Epithelial cell of prostate (primary cell): ENCODE measurements at regions not wholly inside any gene's neighbourhood (a gene's known extent, or its start where the extent isn't known, plus 50 kb on each side); places are given as distances from the start of the nearest gene placed in this dataset.

Experiments
- DNase-seq: peaks from one replicate; pipeline ENCODE4 v3.0.0-alpha.2; 2011; ENCODE audit warnings: low read depth, low spot score
- H3K27ac ChIP-seq: fragments of 450-650 bp; 2 replicates; pipeline ENCODE4 v1.5.1; 2017; ENCODE audit warnings: mild to moderate bottlenecking

DNA sequence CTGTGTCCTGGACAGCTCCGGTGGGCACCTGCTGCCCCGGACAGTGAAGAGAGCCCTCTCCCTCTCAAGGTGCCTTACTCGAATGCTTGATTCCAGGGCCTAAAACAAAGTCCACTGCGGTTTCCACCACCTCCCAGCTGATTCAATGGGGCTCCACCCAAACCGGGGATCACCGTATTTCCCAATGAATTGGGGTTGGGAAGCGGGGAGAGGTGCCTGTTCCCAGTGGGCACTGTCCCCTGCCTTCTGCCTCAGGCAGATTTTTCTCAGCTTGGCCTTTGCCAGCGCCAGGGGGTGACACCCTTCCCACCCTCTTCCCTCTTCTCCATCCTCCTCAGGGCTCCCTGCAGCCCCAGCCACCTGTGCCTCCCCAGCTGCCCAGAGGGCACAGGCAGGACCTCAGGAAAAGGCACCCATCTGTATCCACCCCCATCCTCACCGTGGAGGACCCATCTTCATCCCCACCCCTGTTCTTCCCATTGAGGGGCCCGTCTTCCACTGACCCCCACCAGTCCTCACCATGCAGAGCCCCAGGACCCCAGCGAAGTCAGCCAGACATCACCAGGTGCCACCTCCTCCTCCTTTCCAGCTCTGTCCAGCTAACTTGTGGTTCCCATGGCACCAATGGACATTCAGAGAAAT is 66.7 kb upstream of the HPCAL1 start:
- DNase-seq, result no peak
- no peak overlapping the region for H3K27ac ChIP-seq

DNA sequence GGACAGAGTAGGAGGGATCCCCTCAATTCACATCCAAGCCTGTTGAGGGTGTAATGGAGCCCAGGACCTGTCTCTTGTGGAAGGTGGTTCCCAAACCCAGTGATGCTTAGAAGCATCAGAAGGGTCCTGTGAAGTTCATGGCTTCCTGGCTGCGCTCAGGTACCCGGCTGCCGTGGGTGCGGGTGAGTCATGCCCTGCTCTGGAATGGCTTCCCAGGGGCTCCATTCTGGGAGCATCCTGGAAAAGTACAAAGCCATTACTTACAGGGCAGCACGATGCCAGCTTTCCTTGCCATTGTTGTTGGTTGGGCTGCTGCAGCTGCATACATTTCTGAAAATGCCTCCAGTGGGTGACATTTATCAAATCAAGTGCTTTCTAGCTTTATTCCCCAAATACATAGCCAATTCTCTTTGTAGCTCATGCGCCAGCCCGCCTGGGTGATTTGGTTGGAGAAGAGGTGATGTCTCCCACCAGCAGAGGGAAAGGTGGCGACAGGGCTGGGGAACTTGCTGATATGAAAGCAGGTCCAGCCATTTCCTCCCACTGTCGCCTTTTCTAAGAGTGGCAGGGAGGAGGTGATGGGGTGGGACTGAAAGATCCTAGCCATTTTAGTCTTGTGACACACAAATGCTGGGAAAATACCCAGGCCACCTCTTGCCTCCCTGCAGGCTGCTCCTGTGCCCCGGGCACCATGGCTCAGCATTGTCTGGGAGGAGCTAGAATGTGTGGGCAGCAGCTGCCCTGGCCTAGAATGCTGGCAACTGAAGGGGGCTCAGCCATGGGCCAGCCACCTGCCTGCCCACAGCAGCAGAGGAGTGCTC is 65.9 kb upstream of the HPCAL1 start:
- no peak overlapping the region for H3K27ac ChIP-seq
- DNase-seq, result no peak

DNA sequence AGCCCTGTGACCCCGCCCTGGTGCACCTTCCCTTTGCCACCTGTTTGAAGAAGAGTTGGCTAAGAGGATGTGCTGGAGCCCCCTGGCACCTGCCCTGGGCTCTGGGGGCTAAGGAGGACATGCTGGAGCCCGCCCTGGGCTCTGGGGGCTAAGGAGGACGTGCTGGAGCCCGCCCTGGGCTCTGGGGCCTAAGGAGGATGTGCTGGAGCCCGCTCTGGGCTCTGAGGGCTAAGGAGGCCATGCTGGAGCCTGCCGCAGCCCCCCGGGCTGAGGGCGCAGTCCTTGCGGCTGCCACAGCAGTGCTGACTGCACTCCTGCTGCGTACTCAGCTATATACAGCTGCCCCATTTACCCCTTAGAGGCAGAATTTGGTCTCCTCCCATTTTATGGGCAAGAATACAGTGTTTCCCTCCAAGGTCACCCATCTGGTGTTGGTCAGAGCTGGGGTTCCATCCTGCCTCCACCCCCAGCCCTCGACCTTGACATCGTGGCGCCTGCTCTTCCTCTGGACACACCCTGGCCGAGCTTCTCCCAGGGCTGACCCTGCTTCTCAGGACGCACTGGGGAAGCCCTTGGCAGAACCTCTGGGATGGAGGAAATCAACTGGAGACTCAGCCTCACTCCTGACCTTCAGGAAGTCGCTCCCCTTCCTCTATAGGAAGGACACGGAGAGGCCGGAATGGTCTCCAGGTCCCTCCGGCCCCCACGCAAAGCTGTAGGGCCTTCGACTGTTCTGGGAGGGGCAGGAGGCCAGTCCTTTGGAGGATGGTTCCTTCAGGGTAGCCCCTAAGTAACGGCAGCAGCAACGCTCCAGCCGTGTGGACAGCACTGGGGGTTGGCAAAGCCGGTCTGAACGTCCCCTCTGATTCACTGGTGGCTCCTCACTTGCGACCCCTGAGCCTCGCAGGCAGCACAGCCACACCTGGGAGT is 65.0 kb upstream of the HPCAL1 start:
- no peak overlapping the region for H3K27ac ChIP-seq
- no peak for DNase-seq

DNA sequence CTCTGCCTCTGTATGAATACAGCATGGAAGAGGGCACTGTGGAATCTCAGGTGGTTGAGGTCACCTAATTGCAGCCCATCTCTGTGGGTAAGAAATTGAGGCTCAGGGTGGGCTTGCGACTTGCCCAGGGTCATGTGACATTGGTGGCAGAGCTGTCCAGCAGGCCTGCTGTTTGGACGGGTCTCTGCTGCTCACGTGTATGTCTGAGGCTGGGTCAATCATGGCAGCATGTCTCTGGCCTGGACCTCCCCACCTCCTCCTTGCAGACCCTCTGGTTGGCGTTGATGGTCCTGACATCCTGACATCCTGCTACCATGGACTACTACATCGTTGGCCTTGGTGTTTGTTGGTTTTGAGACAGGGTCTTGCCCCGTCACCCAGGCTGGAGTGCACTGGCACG is 64.3 kb upstream of the HPCAL1 start:
- no peak for DNase-seq
- H3K27ac ChIP-seq, result no peak overlapping the region

DNA sequence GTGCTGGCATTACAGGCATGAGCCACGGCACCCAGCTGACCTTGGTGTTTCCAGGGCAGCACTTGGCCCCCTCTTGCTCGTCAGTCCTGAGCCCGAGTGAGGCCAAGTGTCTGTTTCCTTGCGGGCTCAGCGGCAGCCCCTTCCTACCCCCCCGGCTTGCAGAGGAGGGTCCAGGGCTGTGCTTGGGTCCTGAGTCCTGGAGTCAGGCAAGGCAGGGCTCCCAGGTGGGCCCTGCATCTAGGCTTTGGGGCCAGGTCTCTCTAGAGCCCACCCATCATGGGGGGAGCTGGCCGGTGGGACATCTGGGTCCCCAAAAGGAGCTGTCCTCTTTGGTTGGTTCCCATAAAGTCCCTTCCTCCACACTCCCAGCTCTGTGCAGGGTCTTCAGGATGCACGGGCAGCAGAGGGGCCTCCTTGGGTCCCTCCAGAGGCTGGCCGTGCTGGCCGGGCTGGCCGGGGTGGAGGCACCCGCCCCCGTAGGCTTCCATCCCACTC is 63.7 kb upstream of the HPCAL1 start:
- DNase-seq, result no peak
- no peak overlapping the region for H3K27ac ChIP-seq

DNA sequence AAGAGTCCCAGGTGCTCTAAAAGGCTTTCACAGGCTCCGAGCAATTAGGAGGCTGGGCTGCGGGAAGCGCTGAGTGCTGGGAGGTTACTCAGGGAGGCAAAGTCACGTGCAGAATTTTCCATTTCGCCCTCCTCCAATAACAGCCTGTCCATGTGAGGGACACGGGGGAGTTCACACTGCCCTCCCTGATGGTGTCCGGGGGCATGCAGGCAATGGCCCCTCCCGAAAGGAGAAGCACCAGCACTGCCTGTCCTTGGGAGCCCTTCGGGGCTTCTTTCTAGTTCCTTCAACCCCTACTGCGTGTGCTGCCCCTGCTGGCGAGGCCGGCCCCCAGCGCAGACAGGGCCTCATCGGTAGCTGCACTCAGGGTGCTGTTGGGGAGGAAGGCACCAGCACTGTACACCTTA is 63.1 kb upstream of the HPCAL1 start:
- no peak overlapping the region for H3K27ac ChIP-seq
- no peak for DNase-seq

DNA sequence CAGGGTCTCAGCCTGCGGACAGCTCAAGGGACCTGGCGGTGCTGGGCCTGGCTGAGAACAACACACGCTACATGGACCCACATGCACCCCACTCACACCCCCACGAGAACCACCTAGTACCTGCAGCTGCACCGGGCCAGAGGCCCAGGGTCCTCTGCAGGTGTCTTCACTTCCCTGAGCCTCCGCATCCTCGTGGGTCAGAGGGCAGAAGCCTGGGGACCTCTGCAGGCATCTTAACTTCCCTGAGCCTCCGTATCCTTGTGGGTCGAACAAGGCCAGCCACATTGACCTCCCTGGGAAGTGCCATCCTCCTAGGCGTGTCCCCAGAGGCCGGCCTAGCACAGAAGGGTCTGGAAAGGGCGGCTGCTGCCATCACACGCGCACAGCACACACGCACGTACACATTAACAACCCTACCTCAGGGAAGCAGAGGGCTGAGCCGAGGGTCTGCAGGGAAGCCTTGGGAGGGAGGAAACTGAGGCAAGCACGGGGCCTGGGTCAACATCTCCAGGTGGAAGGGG is 62.5 kb upstream of the HPCAL1 start:
- H3K27ac ChIP-seq, result no peak overlapping the region
- no peak for DNase-seq

DNA sequence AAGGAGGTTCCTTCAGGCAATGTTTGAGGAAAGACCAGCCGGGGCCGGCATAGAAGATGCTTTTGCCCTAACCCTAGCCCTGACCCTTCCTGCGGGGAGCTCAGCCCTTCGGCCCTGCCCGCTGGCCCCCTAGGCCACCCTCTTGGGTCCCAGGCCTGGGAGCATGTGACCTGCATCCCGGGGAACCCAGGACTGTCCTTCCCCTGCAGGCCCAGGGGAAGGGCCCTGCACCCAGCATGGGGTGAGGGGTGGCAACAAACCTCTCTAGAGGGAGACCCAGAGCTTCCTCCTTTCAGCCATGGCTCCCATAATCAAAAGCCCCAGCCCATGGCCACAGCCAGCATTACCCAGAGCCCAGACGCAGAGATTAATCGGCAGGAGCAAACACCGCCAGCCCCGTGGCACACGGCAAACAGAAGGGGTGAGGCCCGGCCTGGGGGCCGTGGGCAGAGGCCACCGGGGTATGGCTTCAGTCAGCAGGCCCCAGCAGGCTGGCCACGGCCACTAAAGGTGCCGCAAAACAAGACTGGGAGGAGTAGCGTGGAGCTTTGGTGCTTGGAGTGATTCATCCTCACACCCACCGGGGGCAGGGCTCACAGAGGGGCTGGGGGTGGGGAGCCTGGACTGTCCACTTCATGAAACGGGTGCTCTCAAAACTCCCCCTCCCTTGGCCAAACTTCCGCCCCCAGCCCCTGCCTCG is 61.6 kb upstream of the HPCAL1 start:
- no peak overlapping the region for H3K27ac ChIP-seq
- no peak for DNase-seq

DNA sequence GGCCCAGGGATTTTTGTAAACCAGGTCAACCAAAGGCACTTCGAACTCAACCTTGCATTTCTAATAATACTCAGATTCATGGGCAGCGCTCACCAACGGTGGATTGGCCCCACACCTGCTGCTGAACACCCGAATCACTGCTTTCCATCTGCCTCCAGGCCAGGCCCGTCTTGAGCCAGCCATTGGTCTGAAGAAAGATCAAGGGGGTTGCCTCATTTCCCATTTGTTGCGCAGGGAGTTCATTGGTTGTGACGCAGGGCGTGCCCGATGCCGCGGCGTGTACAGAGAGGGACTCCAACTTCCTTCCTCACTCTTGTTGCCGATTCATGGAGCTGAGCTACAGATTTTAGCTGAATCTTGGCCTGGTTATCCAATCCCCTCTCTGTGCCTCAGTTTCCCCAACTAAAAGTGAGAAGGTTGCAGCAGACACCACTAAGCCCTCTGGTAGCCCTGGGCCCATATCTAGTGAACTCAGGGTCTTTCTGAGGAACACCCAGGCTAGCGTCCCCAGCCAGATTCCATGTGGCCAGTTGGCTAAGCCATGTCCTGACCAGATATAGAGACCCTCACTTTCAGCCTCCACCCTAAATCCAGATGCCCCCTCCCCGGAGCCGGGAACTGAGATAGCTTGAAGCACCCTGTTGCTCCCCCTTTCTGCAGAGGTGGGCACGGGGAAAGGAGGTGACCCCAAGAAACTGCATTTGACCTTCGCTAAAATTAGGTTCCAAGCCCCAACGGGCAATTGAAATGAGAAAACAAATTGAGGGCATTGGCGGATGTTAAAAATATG is 60.9 kb upstream of the HPCAL1 start:
- DNase-seq, result no peak

DNA sequence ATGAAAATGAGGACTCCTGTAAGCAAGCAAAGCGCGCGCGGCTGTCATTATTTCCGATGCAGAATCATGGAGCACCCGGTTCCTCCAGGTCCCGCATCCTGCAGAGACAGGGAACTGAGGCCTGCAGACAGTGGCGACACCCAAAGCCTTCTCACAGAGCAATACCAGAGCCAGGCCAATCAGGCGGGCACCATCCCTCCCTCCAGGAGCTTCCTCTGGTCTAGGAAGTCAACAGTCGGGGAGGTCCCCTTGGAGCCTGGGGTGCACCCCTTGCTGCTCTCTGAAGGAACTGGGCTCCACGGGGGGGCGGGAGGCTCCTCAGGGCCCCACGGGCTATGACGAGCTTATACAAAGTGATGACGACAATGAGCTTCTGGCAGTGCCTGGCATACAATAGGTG is 60.3 kb upstream of the HPCAL1 start:
- DNase-seq, result no peak
- H3K27ac ChIP-seq, result no peak overlapping the region

More for the DNA sequence above, 60.9 kb upstream of the HPCAL1 start:
- H3K27ac ChIP-seq, result no peak overlapping the region

DNA sequence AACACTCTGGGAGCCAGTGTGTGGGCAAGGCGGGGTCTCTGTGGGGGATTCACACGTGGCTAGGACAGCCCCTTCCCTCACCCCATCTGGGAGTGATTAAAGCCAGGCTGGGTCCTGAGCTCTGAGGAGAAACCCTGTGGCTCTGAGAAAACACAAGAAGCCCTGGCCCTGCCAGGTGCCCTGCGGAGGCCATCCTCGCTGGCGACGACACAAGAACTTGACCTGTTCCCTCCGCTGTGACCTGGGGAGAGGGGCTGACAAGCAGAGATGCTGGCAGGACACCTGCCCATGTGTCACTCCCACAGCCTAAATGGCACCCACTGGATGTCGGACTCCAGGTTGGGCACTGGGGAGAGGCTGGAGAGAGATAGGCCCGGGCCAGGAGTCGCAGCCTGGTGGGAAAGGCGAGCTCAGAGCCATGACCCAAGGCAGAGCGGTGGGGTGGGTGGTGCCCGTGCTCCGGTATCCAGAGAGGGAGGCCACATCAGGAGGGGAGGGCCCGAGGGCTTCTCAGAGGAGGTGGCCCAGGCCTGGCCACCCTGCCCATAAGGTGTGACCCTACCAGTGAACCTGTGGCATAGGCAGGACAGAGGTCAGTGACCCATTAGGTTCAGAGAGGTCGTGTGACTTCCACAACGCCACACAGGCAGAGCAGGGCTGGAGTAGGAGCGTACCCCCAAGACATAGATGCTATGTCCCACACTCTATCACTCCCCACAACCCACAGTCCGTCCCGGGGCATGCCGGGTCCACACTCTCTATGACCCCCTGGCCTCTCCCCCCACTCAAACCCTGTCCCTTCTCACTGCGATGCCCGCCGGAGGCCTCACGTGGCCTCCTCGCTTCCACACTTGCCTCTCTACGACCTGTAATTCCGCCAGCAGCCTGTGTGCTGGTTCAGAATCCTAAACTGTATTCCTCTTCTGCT is 59.4 kb upstream of the HPCAL1 start:
- DNase-seq, result no peak
- H3K27ac ChIP-seq, result no peak overlapping the region

DNA sequence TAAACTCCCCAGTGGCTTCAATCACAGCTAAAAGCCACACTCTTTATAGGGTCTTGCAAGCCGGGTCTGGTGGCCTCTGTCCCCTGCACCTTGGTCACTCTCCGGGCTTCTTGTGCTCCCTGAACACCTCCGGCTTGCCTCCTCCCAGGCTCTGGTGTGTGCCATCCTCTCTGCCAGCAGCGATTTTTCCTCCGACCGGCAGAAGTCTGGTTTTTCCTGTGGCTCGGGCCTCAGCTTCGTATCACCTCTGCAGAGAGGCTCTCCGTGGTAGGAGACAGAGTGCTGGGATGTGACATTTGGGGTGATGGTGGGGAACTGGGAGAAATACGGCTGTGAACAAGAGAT is 58.8 kb upstream of the HPCAL1 start:
- no peak overlapping the region for H3K27ac ChIP-seq

DNA sequence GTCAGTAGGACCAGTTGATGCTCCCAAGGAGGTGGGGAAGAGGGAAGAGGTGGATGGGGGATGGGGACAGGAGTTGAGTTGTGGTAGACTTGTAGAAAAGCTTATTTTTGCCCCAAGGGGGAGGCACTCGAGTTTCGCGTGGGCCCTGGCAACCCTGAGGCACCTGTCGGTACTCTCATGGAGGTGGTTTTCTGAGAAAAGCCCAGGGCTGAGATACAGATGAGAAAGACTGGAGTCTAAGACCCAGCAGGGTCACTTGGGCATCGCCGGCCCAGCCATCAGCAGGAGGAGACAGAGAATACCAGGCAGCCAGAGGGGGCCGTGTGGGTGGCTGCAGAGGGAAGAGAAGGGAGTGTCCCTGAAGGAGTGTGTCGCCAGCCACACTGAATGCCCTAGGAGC is 57.7 kb upstream of the HPCAL1 start:
- no peak for DNase-seq
- H3K27ac ChIP-seq, result no peak overlapping the region

More for the DNA sequence above, 58.8 kb upstream of the HPCAL1 start:
- no peak for DNase-seq

DNA sequence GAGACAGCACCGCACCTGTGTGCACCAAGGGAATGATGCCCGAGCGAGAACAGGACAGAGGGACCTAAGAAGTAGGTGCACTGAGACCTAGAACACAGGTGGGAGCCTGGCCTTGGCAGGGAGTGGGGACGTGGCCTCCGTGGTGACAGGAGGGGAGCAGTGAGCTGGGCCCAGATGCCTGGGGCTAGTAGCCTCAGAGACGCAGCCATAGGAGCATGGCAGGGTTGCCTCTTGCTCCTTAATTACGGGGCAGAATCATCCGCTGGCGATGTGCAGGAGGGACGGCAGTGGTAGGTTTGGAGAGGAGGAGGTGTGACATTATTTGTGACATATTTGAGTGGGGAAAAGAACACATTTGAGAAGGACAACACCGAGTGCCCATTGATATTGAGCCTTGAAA is 57.0 kb upstream of the HPCAL1 start:
- no peak for DNase-seq

DNA sequence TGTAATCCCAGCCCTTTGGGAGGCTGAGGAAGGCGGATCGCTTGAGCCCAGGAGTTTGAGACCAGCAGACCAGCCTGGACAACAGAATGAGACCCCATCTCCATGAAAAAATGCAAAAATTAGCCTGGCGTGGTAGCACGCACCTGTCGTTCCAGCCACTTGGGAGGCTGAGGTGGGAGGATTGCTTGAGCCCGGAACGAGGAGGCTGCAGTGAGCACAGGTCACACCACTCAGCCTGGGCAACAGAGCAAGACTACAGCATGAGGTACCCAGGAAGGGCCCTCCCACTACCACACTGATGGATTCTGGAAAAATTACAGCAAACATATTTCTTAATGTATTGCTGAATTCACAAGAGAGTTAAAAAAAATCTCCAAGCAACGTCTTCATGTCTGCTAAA is 56.3 kb upstream of the HPCAL1 start:
- H3K27ac ChIP-seq, result no peak overlapping the region
- DNase-seq, result no peak

More for the DNA sequence above, 57.0 kb upstream of the HPCAL1 start:
- H3K27ac ChIP-seq, result no peak overlapping the region

DNA sequence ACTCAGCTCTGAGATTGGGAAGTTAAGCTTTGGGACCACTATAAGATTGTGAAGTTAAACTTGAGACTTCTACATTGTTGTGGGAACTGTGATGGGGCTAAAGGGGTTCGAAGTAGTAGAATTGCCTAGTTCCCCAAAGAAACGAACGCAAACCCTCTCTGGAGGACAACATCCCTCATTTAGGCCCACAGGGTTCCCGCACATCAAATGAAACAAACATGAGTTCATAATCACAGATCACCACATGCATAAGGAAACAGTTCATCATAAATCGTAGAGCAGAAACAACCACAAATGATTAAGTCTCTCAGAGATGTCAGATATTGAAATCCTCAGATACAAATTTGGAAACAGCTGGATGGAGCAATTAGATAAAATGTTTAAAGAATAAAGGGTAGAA is 55.9 kb upstream of the HPCAL1 start:
- no peak for DNase-seq

DNA sequence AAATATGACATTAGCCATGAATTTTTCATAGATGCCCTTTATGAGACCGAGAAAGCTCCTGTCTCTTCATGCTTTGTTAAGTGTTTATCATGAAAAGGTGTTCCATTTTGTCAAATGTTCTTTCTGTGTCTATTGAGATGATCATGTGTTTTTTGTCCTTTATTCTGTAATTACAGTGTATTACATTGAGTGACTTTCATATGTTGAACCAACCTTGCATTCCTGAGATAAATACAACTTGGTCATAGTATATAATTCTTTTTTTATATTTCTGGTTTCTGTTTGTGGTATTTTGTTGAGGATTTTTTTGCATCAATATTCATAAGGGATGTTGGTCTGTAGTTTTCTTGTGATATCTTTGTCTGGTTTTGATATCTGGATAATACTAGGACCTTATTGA is 52.9 kb upstream of the HPCAL1 start:
- H3K27ac ChIP-seq, result no peak overlapping the region

More for the DNA sequence above, 55.9 kb upstream of the HPCAL1 start:
- no peak overlapping the region for H3K27ac ChIP-seq

DNA sequence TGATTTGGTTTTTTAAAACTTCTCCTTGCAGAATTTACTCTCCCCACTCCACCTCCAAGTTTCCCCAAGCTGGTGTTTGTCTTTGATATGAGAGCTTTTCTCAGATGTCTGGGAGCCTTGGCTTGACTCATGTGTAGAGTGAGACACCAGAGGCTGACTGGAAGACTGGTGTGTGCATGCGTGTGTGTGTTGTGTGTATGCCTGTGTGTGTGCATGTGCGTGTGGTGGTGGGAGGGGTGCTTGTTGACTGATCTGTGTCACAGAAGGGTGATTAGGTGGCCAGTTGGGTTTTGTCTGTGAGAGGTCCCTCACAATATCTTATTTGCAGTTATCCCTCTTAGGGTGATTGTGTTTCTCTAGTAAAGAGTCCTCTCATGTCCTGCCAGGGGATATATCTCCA is 50.5 kb upstream of the HPCAL1 start:
- DNase-seq, result no peak

More for the DNA sequence above, 52.9 kb upstream of the HPCAL1 start:
- DNase-seq, result no peak

More for the DNA sequence above, 50.5 kb upstream of the HPCAL1 start:
- H3K27ac ChIP-seq, result no peak overlapping the region
